Prostate gland (tissue), 2 donors: ENCODE measurements at regions not wholly inside any gene's neighbourhood (a gene's known extent, or its start where the extent isn't known, plus 50 kb on each side); places are given as distances from the start of the nearest gene placed in this dataset.

Experiments
- DNase-seq: peaks from one replicate; pipeline ENCODE4 v3.0.0-alpha.2; 2019; ENCODE audit warnings: low spot score
- H3K27ac ChIP-seq, 2 donors: fragments of 200-600 bp; sonication (generic); 2 replicates each; pipeline ENCODE4 v1.5.1; 2017 to 2019
- H3K27me3 ChIP-seq: fragments of 200-600 bp; sonication (generic); replicated peaks from 2 replicates; pipeline ENCODE4 v1.5.1; 2019; ENCODE audit not compliant: insufficient read depth
- H3K36me3 ChIP-seq, 2 donors: fragments of 200-600 bp; sonication (generic); 1 replicate in 1 of 2; 2 replicates in 1 of 2; pipeline versions ENCODE4 v1.5.1 to v1.8.1; 2017 to 2019
- H3K4me1 ChIP-seq: fragments of 200-600 bp; sonication (generic); replicated peaks from 2 replicates; pipeline ENCODE4 v1.5.1; 2019
- H3K4me3 ChIP-seq, 2 donors: fragments of 200-600 bp; sonication (generic); 2 replicates each; pipeline ENCODE4 v1.5.1; 2017 to 2019
- H3K9me3 ChIP-seq: fragments of 200-600 bp; sonication (generic); 2 replicates; pipeline ENCODE4 v1.5.1; 2017
- POLR2AphosphoS5 ChIP-seq: sonication (generic); formaldehyde crosslinking; IDR thresholded peaks from one replicate; pipeline ENCODE4 v1.6.1; 2017; ENCODE audit warnings: antibody characterized with exemption
- WGBS: methylation state at CpG from one replicate; pipeline ENCODE4 v1.1.5; 2018; 5-methylcytosine and 5-hydroxymethylcytosine counted together
- intact Hi-C: fragments of 100-400 bp; cut with DNase I; formaldehyde crosslinking; loops from one replicate; pipeline ENCODE4 v1.14.2; 2022

DNA sequence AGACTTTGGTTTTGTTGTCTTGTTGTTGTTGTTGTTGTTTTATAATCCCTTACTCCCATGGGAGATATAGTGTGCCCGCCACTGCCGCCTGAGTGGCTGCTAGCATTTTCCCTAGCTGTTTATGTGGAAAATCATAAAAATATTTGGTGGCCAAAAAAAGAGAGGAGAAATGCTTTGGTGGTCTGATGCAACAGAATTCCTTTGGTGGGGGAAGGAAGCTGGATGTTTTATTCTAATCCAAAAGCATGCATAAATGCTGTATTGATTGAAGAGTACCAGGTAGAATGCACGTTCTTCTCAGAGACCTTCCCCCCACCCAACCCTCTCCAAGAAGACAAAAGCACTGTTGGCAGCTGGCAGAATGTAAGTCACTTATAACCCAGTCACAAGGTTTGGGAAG, 93.2 kb downstream of the C17orf67 start:
- Histone ChIP-seq H3K27ac (no peak overlapping the region), H3K4me3 (no peak overlapping the region), H3K4me1 (no peaks in the 10 kb centered on the region), H3K36me3 (no peaks in the 10 kb centered on the region), H3K27me3 (no peaks in the 10 kb centered on the region), H3K9me3 (no peaks in the 10 kb centered on the region)
- intact Hi-C loops: no loop called here
- no peak for DNase-seq
- no peak for TF ChIP-seq POLR2AphosphoS5
- WGBS: 70% methylated on average over 3 of the region's 3 CpGs
